ENCODE measurements at regions not wholly inside any gene's neighbourhood (a gene's known extent, or its start where the extent isn't known, plus 50 kb on each side); places are given as distances from the start of the nearest gene placed in this dataset.

GRCh38 chr15:93214106-93214505 is 125.1 kb upstream of the RGMA start:
- Histone ChIP-seq H3K27ac (no peak overlapping the region), H3K4me1 (ENCODE audit: control insufficient read depth in 1 of 2, low read depth in 2 of 2) (peaks cover 6 to 33% of the 10 kb centered on the region in 2 donors), H3K9me3 (no peaks in the 10 kb centered on the region), H3K27me3 (replicated peaks; ENCODE audit: insufficient read depth) (no peaks in the 10 kb centered on the region), H3K36me3 (no peaks in the 10 kb centered on the region), H3K4me3 (no peak overlapping the region)
- DNase-seq (ENCODE audit: low spot score): no peak
- no peak for ATAC-seq (ENCODE audit: insufficient number of reproducible peaks, low FRiP score, low read depth)
- no peak for TF ChIP-seq CTCF (IDR thresholded peaks at IDR 0.05)

- no peaks in the 10 kb centered on the region for H3K27me3 ChIP-seq (replicated peaks; ENCODE audit: insufficient read depth)
- H3K36me3 ChIP-seq: no peaks in the 10 kb centered on the region
- no peak for TF ChIP-seq CTCF (IDR thresholded peaks at IDR 0.05)
- H3K9me3 ChIP-seq: no peaks in the 10 kb centered on the region
- no peak for ATAC-seq (ENCODE audit: insufficient number of reproducible peaks, low FRiP score, low read depth)
- H3K27ac ChIP-seq: no peak overlapping the region
- no peak for DNase-seq (ENCODE audit: low spot score)
- H3K4me3 ChIP-seq: no peak overlapping the region
- H3K4me1 ChIP-seq (ENCODE audit: control insufficient read depth in 1 of 2, low read depth in 2 of 2): peaks cover 6 to 32% of the 10 kb centered on the region in 2 donors
Observed at GRCh38 chr15:93213281-93213680, 124.3 kb upstream of the RGMA start.

GRCh38 chr15:93212578-93212977 is 123.6 kb upstream of the RGMA start:
- ATAC-seq (ENCODE audit: insufficient number of reproducible peaks, low FRiP score, low read depth) (no peak), DNase-seq (ENCODE audit: low spot score) (no peak)
- no peak for TF ChIP-seq CTCF (IDR thresholded peaks at IDR 0.05)
- no peaks in the 10 kb centered on the region for H3K36me3 ChIP-seq
- H3K4me3 ChIP-seq: no peak overlapping the region
- no peaks in the 10 kb centered on the region for H3K27me3 ChIP-seq (replicated peaks; ENCODE audit: insufficient read depth)
- H3K4me1 ChIP-seq (ENCODE audit: control insufficient read depth in 1 of 2, low read depth in 2 of 2): peaks cover 3 to 25% of the 10 kb centered on the region in 2 donors
- no peaks in the 10 kb centered on the region for H3K9me3 ChIP-seq
- no peak overlapping the region for H3K27ac ChIP-seq

GRCh38 chr15:93210995-93211394 is 122.0 kb upstream of the RGMA start:
- H3K4me1 ChIP-seq (ENCODE audit: control insufficient read depth in 1 of 2, low read depth in 2 of 2): peaks cover 0 to 9% of the 10 kb centered on the region in 2 donors
- TF ChIP-seq CTCF (IDR thresholded peaks at IDR 0.05): no peak
- H3K36me3 ChIP-seq: no peaks in the 10 kb centered on the region
- H3K27ac ChIP-seq: no peak overlapping the region
- ATAC-seq (ENCODE audit: insufficient number of reproducible peaks, low FRiP score, low read depth) (no peak), DNase-seq (ENCODE audit: low spot score) (no peak)
- no peak overlapping the region for H3K4me3 ChIP-seq
- H3K27me3 ChIP-seq (replicated peaks; ENCODE audit: insufficient read depth): no peaks in the 10 kb centered on the region
- no peaks in the 10 kb centered on the region for H3K9me3 ChIP-seq

- H3K4me1 ChIP-seq (ENCODE audit: control insufficient read depth in 1 of 2, low read depth in 2 of 2): no peaks in the 10 kb centered on the region
- H3K36me3 ChIP-seq: no peaks in the 10 kb centered on the region
- H3K27me3 ChIP-seq (replicated peaks; ENCODE audit: insufficient read depth): no peaks in the 10 kb centered on the region
- ATAC-seq (ENCODE audit: insufficient number of reproducible peaks, low FRiP score, low read depth): no peak
- H3K4me3 ChIP-seq: no peak overlapping the region
- no peaks in the 10 kb centered on the region for H3K9me3 ChIP-seq
- no peak overlapping the region for H3K27ac ChIP-seq
- DNase-seq (ENCODE audit: low spot score): no peak
- TF ChIP-seq CTCF (IDR thresholded peaks at IDR 0.05): no peak
Observed at GRCh38 chr15:93209690-93210445, 120.9 kb upstream of the RGMA start.
